Mucosa of descending colon (tissue), 3 donors: ENCODE measurements at regions not wholly inside any gene's neighbourhood (a gene's known extent, or its start where the extent isn't known, plus 50 kb on each side); places are given as distances from the start of the nearest gene placed in this dataset.

Experiments used
- ATAC-seq: fragments of 200-7000 bp; cut with Tn5 transposase; one replicate; pipeline ENCODE4 v1.9.1; 2020; ENCODE audit warnings: mild to moderate bottlenecking, moderate library complexity
- DNase-seq, 3 donors: peaks; one replicate each; pipeline ENCODE4 v3.0.0-alpha.2; 2020
- H3K36me3 ChIP-seq: fragments of 200-600 bp; one replicate; pipeline ENCODE4 v1.8.0; 2021; ENCODE audit warnings: low read depth, mild to moderate bottlenecking
- H3K4me1 ChIP-seq: fragments of 200-600 bp; one replicate; pipeline ENCODE4 v1.8.0; 2021; ENCODE audit warnings: low read depth, mild to moderate bottlenecking
- H3K4me3 ChIP-seq: fragments of 200-600 bp; one replicate; pipeline ENCODE4 v1.8.0; 2021; ENCODE audit warnings: mild to moderate bottlenecking
- H3K9me3 ChIP-seq: fragments of 200-600 bp; one replicate; pipeline ENCODE4 v1.8.0; 2021; ENCODE audit warnings: mild to moderate bottlenecking
- CTCF ChIP-seq: fragments of 200-600 bp; IDR thresholded peaks from one replicate; pipeline ENCODE4 v1.8.0; 2022; ENCODE audit warnings: antibody characterized with exemption, mild to moderate bottlenecking
- intact Hi-C, 2 donors: fragments of 100-400 bp; cut with DNase I in 1 of 2; cut with micrococcal nuclease in 1 of 2; formaldehyde crosslinking; loops; one replicate each; pipeline versions ENCODE4 v1.11.0 to v1.11.1; 2022; cut with DNase I, micrococcal nuclease
- donor health status: DM: no; HTN: no; CAD: no; lungs with moderate emphysema.
- donor health status: DM: no; HTN: no; CAD: no.
- donor health status: DM: no; HTN: yes; CAD: no.

GRCh38 chr2:65922794-65923193, 490.4 kb upstream of the SPRED2 start:
- intact Hi-C loops = no loop called here
- Histone ChIP-seq H3K4me1 (no peaks in the 10 kb centered on the region), H3K4me3 (no peak overlapping the region), H3K9me3 (no peaks in the 10 kb centered on the region), H3K36me3 (no peaks in the 10 kb centered on the region)
- ATAC-seq = peak; percentile 94
- TF ChIP-seq CTCF = no peak
- DNase-seq = peak in 1 of 3 donors; percentile 66

GRCh38 chr2:65922030-65922429, 489.6 kb upstream of the SPRED2 start:
- Histone ChIP-seq H3K9me3 (no peaks in the 10 kb centered on the region), H3K4me3 (no peak overlapping the region), H3K36me3 (no peaks in the 10 kb centered on the region), H3K4me1 (no peaks in the 10 kb centered on the region)
- peak in 1 of 3 donors; percentile 6 for DNase-seq
- intact Hi-C loops = no loop called here
- ATAC-seq = peak; percentile 76
- TF ChIP-seq CTCF = no peak

- no peaks in the 10 kb centered on the region for H3K9me3 ChIP-seq
- DNase-seq (no peak), ATAC-seq (no peak)
- no peak for TF ChIP-seq CTCF
- no peaks in the 10 kb centered on the region for H3K4me1 ChIP-seq
- H3K4me3 ChIP-seq = no peak overlapping the region
- intact Hi-C loops = no loop called here
- no peaks in the 10 kb centered on the region for H3K36me3 ChIP-seq
Measured at GRCh38 chr2:65921116-65921515, 488.7 kb upstream of the SPRED2 start.

- Histone ChIP-seq H3K4me3 (no peak overlapping the region), H3K36me3 (no peaks in the 10 kb centered on the region), H3K4me1 (no peaks in the 10 kb centered on the region), H3K9me3 (no peaks in the 10 kb centered on the region)
- no peak for ATAC-seq
- DNase-seq = no peak
- no peak for TF ChIP-seq CTCF
- intact Hi-C loops = no loop called here
Measured at GRCh38 chr2:65920659-65921058, 488.3 kb upstream of the SPRED2 start.

- ATAC-seq (no peak), DNase-seq (no peak)
- intact Hi-C loops = no loop called here
- H3K36me3 ChIP-seq = no peaks in the 10 kb centered on the region
- H3K4me1 ChIP-seq = no peaks in the 10 kb centered on the region
- no peak for TF ChIP-seq CTCF
- H3K9me3 ChIP-seq = no peaks in the 10 kb centered on the region
- no peak overlapping the region for H3K4me3 ChIP-seq
Measured at GRCh38 chr2:65919550-65920188, 487.3 kb upstream of the SPRED2 start.

- Histone ChIP-seq H3K9me3 (no peaks in the 10 kb centered on the region), H3K36me3 (no peaks in the 10 kb centered on the region), H3K4me3 (no peak overlapping the region), H3K4me1 (no peaks in the 10 kb centered on the region)
- DNase-seq (no peak), ATAC-seq (no peak)
- intact Hi-C loops = no loop called here
- no peak for TF ChIP-seq CTCF
Measured at GRCh38 chr2:65918760-65919187, 486.4 kb upstream of the SPRED2 start.
